GM20431 (cell line): ENCODE measurements at regions not wholly inside any gene's neighbourhood (a gene's known extent, or its start where the extent isn't known, plus 50 kb on each side); places are given as distances from the start of the nearest gene placed in this dataset.

Source experiments
- in situ Hi-C: fragments of 300-500 bp; cut with MseI, MboI; formaldehyde crosslinking; loops from one replicate; pipeline ENCODE4 v1.15.0; 2020; ENCODE audit warnings: low sequenced_read_pairs; ENCODE audit not compliant: unreplicated experiment

DNA sequence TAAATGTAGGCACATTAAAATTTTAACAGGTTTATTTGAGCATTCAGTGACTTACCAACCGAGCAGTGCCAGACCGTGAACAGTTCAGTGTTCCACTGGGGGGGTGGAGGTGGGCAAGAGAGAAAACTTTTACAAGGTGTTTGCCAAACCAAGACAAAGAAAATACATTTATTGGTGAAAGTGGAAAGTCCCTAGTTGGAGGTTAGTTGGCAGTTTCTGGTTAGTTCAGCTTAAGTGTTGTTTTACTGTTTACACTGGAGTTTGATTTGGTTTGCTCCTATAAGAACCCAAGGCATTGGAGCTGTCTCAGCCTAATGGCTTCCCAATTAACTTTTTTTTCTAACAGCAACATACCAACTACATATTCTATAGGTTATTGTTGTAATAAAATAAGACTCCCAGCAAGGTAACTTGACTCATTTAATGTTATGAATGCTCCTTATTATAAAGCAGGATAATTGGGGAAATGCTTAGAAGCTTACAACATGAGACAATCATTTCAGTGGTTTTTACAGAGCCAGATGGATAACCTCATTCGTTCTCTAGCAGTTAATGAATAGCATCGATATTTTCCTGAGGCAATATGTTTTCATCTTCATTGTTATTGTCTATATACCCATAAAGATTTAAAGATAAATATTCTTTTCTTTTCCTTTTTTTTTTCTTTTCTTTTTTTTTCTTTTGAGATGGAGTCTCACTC is 115.8 kb downstream of the ETNK1 start:
- in situ Hi-C loops, result no loop called here

DNA sequence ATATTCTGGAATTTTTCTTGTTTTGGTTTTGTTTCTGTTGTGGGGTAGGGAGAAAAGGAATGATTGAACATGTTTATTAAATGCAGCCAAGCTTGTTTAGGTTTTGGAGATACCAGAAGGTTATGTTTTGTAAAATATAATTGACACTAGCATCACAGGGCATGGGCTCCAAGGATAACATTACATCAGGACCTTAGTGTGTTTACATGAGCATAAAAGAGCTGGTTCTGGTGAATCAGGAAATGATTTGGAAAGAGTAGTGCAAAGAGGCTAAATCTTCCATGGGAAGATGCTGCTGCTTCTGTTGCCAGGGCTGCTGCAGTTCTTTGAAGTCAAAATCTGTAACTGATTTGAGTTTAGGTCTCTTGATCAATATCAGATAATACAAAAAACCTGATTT is 118.7 kb downstream of the ETNK1 start:
- in situ Hi-C loops, result no loop called here

DNA sequence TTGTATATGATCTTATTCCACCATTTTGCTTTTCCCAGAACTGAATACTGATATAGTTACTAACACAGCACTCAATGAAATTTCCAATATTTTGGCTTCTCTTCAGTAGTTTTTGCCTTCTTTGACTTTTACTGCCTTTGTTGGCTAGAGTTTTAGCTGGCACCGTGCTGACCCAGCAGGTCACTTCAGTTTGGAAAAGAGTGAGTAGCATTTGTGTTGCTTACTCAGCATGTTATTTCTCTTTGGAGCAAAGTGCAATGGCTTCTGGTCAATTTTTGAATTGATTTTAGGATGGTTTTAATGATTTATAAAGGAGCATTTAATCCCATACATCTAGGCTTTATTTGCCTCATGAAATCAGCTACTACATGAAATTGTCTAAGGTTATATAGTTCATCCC is 119.2 kb downstream of the ETNK1 start:
- in situ Hi-C loops, result no loop called here

DNA sequence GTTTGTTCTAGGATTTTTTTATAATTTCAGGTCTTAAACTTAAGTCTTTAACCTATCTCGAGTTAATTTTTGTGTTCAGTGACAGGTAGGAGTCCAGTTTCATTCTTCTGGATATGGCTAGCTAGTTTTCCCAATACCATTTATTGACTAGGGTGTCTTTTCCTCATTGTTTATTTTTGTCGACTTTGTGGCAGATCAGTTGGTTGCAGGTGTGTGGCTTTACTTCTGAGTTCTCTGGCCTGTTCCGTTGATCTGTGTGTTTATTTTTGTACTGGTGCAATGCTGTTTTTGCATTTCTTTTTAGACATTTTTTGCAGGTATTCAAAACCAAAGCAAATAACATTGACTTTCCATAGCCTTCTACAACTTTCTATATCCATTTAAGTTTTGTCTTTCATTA is 121.7 kb downstream of the ETNK1 start:
- in situ Hi-C loops, result no loop called here

DNA sequence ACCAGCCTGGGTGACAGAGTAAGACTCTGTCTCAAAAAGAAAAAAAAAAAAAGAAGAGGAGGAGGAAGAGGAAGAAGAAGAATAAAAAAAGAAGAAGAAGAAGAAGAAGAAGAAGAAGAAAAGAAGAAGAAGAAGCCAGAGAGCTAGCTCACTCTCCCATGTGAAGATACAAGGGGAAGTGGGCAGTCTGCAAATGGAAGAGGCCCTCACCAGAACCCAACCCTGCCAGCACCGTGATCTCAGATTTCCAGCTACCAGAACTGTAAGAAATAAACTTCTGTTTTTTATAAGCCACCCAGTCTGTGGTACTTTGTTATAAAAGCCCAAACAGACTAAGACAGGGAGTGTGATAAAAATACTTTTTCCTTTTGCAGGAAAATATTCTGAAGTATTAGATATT is 130.7 kb downstream of the ETNK1 start:
- in situ Hi-C loops, result no loop called here

DNA sequence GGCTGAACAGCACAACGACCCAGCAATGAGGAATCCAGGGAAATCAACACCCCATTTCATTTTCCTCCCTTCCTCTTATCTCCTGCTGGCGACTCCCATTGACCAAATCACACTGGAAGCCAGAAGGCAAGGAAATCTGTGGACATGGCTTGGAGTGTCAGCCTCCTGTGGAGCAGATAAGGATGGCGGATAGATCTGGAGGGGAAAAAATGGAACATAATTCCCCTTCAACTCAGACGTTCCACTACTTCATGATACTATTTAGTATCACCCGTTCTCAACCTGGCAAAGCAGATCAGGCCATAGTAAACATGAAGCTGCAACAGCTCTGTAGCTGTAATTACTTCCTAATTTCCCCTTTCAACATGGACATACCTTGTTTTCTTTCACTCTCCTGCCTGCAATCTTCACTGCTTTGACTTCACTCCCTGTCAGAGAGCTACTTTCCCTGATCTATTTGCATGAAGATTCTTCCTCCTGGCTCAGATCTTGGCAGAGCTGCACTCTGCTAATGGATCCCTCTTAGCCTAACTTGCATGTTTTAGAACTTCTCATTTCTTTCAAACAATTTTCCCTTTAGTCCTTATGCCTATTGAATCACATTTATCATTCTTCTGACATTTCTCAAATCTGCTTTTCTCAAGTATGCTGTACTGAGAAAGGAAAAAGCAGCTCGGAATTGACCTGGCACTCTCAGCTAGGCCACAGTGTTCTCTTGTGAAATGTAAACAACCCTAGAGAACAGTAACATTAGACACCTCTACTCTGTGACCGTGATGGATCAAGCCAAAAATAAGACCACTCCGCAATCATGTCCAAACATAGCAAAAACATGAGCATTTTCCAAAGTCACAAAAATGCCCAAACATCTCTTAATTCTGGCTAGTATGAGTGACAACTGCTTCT is 135.1 kb downstream of the ETNK1 start:
- in situ Hi-C loops, result no loop called here

DNA sequence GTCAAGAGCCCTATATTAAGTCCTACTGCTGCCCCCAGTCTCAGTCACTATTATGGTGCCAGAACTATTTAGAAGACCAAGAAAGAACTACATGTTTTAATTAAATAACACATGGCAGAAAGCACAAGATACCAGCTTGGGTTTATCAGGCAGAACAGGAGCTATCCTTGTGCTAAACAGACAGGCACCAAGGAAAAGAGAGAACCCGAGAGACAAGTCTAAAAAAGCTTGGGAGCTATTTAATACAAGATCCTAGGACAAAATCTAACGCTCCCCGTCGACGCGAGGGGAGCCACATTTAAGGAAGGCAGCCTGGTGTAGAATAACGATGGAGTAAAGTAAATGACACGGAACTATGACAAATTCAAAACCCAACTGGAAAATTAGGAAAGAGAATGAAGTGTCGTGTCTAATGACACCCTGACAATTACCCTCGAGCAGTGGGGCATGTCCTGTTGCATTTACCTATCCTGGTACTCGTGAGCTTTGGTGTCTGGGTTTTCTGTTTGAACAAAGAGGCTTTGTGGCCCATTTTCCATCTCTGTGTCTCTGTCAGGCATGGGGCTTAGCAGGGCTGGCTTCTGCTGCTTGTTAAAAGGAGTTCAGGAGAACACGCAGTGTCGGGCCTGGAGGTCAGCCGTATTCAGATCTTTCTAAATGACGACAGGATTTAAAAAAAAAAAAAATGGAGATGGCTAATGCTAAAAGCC is 140.6 kb downstream of the ETNK1 start:
- in situ Hi-C loops, result no loop called here

DNA sequence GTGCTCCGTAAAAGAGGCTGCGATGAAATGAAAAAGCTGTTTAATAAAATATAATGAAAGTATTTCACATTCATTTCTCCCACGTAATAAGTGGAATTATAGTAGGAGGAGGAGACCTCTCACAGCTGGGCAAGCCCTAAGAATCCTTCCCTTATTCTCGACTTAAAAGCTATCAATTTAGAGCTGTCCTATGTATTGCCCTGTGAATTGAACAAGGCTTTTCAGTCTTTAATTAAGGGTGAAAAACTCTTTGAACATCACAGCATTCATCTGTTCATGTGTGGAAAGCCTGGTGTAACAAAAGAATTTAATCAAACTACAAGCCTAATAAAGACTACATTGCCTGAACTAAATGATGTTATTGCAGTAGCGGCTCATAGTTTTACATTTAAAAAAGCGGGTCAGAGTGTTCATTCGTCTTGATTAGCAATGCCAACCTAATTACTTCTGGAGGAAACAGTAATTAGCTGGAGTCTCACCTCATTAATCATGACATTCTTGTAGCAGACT is 142.0 kb downstream of the ETNK1 start:
- in situ Hi-C loops, result no loop called here

DNA sequence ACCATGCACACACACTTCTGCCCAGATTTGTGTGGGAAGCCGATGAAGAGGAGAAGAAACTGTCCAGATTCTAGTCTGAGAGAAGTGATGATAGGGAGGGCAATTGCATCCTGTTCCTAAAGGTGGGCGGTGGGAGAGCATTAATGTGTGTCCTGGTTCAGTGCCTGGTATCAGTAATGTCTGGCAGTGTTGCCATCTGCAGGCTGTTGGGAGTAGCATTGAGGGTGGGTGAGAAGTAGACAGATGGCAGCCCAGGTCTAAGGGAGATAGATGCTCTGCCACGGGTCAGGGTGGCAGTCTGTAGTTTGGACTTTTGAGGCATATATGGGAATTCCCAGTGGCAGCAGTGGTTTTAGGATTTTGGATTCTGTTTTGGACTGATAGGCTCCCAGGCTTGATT is 156.4 kb downstream of the ETNK1 start:
- in situ Hi-C loops, result no loop called here

DNA sequence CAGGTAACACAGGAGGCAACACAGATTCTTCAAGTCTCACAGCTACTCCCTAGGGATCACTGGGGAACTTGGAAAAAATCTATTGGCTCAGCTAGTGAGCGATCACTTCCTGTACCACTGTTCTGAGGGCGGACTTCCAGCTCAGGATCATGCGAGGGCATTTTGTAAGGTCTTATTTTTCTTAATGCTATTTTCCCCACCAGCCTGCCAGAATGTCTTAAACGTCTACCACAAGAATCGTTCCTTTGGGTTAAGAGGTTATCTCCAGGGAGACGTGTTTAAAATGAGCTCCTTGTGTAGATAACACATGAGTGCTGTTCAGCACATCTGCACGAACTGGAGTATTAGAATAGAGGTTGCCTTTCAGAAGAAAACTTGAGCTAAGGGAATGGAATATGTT is 162.6 kb downstream of the ETNK1 start:
- in situ Hi-C loops, result no loop called here

DNA sequence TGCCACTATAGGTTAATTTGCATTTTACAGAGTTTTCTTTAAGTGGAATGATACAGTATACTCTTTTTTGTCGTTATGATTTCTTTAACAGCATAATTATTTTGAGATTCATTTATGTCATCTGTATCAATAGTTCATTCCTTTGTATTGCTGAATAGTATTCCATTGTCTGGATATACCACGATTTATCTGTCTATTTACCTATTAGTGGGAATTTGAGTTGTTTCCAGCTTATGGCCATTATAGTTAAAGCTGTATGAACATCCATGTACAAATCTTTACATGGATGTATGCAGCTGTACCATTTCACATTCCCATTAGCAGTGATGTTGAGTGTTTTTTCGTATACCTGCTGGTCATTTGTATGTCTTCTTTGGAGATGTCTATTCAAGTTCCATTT is 163.9 kb downstream of the ETNK1 start:
- in situ Hi-C loops, result no loop called here

DNA sequence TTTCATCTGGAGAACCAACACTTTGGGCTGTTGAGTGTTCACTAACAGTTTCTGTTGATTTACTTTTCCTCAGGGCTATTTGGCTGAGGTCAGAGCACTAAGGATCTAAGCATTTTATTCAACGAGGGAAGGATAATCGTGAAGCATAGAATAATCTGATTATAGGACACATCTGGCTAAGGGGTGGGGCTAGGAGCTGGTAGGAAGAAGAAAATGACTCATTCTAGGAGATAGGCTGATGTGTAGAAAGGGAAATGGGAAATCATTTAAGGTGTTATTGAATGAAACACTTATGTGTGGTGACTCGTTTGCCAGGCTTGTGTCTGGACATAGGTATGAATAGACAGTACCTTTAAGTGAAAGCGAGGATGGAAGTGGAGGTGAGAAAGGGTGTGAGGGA is 167.2 kb downstream of the ETNK1 start:
- in situ Hi-C loops, result no loop called here

DNA sequence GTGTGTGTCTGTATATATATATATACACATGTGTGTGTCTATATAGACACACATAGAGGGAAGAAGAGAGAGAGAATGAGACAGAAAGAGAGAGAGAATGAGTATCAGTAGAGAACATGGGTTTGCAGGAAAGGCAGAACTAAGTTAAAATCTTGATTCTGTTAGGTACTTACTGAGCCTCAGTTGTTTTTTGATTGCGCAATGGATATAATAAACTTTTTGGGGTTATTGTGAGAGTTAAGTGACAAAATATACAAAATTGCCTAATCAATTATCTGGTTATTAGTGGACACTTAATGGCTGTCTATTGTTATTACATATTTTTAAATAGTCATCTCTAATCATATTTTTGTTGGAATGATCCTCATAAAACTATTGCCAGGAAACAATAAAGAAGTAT is 169.0 kb downstream of the ETNK1 start:
- in situ Hi-C loops, result no loop called here

DNA sequence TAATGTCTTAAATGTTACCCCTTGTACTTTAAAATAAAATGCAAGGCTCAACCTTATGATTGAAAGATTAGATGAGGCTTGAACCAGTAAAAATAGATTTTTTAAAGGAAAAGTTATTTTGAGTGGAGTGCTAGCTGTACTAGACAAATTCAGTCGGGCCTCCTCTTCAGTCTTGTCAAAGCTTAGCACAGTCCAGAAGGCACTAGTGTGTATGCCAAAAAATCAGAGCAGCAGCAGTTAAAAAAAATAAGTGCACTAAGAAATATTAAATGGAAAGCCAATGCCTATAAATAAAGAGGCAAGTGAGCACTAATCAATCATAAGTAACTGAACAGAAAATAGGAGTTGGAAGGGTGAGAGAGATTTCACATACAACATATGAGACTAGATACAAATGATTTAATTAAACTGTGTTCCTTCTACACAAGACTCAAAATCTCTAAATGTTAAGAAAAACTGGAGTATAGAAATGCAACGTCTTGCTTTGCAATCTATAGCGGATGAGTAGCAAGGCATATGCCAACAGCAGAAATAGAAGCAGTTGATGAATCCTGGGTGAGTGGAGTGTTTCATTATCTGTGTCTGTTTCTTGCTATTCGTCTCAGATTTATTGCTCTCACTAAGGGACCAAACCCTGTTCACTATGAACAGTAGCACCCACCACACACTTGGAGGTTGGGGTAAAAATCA is 172.1 kb downstream of the ETNK1 start:
- in situ Hi-C loops, result no loop called here

DNA sequence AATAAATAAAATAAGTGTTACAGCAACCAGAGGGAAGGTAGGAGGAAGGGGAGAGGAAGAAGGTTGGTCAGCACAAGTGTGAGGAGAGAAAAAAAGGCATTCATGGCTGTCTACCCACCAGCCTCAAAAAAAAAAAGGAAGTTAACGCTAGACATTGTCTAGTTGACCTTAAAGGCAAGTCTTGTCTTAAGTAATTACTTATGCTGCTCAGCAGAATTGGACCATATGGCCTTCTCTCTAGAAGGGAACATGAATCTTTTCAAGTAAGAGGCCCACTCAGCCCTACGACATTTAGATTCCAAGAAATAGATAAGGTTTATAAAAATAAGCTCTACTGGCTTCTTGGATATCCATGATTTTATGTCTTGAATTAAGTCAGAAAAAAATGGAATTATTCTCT is 172.7 kb downstream of the ETNK1 start:
- in situ Hi-C loops, result no loop called here

DNA sequence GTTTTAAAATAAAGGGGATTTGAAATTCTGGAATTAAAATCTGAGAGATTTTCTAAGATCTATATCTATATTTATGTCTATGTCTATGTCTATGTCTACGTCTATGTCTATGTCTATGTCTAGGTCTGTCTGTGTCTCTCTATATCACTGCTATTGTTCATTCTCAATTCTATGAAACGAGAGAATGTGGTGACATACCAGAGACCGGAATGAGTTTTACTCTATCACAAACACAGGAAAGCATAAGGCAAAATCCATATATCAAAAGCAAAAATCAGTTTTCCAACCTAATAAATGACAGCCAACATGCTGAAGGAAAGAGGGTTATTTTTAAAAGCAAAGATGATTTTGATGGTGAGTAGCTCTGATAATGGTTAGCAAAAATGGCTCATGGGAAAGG is 173.1 kb downstream of the ETNK1 start:
- in situ Hi-C loops, result no loop called here

DNA sequence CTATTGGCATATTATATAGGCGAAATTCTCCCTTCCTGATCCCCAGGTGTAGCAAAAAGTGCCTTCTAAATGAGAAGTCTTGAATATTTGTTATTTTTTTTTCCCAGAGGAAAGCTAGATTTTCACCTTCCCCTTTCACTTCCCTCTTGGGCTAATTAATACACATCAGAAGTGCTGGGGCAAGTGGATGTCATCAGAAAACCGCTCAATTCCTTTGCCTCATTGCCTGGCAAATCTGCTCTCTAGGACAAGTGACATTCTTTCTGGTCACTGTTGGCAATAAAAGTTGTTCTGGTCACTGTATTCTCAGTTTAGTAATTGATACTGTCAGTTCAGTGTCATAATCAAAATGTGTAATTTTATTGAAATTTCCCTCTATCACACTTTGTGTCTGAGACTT is 174.5 kb downstream of the ETNK1 start:
- in situ Hi-C loops, result no loop called here

DNA sequence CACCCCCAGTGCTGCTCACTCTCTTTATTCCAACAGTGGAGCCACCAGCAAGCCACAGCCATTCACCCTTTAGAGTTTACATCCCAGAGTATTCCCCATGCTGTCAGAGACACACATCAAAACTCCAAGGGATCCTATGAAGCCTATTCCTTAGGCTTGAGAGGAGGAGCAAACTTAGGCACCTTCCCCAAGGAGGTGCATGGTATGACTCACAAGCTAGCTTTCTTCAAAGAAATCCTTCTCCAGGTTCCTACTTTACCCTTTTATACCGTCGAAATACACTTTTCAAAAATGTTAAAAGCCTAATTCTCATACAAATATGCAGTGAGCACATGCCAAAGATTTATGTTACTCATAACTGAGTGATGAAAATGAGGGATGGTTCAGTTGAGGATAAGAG is 175.4 kb downstream of the ETNK1 start:
- in situ Hi-C loops, result no loop called here

DNA sequence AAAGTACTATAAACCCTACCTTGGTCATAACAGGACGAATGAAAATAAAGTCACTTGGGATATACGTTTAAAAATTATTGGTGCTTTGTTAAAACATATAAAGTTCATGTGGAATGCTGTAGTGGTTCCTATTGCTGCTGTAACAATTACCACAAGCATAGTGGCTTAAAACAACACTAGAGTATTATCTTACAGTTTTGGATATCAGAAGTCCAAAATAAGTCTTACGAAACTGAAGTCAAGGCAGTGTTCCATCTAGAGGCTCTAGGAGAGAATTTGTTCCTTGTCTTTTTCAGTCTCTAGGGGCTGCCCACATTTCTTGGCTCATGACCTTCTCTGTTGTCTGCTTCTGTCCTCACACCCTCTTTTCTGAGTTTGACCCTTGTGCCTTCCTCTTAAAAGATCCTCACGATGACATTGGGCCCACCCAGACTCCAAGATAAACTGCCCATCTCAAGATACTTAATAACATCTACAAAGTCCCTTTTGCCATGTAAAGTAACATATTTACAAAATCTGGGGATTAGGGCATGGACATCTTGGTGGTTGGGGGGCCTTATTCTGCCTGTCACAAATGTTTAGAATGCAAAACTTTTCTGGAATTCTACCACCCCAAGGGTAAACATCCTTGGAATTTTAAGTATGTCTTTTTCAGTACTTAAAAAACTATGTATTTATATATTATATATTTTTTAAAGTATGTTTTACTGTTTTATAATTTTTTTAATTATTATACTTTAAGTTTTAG is 178.1 kb downstream of the ETNK1 start:
- in situ Hi-C loops, result no loop called here

DNA sequence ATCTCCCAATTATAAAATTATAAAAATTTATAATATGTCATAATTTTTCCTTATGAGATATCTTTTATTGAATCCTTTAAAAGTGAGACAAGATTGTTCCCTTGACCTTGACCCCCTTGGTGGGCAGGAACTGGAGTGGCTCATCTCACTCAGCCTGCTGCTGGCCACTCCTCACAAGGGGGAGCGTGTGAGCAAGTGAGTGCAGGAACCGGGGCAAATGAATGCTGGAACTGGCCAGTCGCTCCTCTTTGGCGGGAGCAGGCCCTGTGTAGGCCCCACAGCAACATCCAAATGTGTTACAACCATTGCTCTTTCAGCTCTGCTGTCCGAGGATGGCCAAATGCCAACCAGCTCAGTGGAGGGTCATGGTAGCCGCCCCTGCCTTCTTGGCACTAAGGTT is 178.8 kb downstream of the ETNK1 start:
- in situ Hi-C loops, result no loop called here
